HG03469 (cell line): ENCODE measurements at regions not wholly inside any gene's neighbourhood (a gene's known extent, or its start where the extent isn't known, plus 50 kb on each side); places are given as distances from the start of the nearest gene placed in this dataset.
A peak's percentile ranks its signal among the peaks of the same experiment; 100 is the strongest.
"Not testable (repeated sequence)": the region's sequence is repeated elsewhere in the genome, so short reads cannot be mapped to it uniquely, and the experiment has no call there.

ENCODE experiments used
- ATAC-seq: cut with Tn5 transposase; IDR thresholded peaks from one replicate; pipeline ENCODE4 v1.9.1; 2021; ENCODE audit warnings: mild to moderate bottlenecking, moderate library complexity, moderate number of reproducible peaks; ENCODE audit not compliant: unreplicated experiment

GRCh38 chr5:42950116-42950455, 90.0 kb downstream of the ANXA2R start:
- ATAC-seq, result no peak

GRCh38 chr5:42949348-42950115, 90.6 kb downstream of the ANXA2R start:
- ATAC-seq, result peak; percentile 52

GRCh38 chr5:42948961-42949347, 91.2 kb downstream of the ANXA2R start:
- ATAC-seq, result no peak

GRCh38 chr5:42944989-42945388, 95.1 kb downstream of the ANXA2R start:
- no peak for ATAC-seq

GRCh38 chr5:42943931-42944631, 96.0 kb downstream of the ANXA2R start:
- no peak for ATAC-seq

GRCh38 chr5:42940853-42941252, 99.3 kb downstream of the ANXA2R start:
- ATAC-seq, result no peak

GRCh38 chr5:42932011-42932410, 108.1 kb downstream of the ANXA2R start:
- ATAC-seq, result not testable (repeated sequence)

- ATAC-seq, result not testable (repeated sequence)
Measured at GRCh38 chr5:42931451-42931850, 108.7 kb downstream of the ANXA2R start.

- no peak for ATAC-seq
Measured at GRCh38 chr5:42930934-42931333, 109.2 kb downstream of the ANXA2R start.

GRCh38 chr5:42929871-42930270, 110.2 kb downstream of the ANXA2R start:
- no peak for ATAC-seq

- ATAC-seq, result peak; percentile 91
Measured at GRCh38 chr5:42927730-42928129, 112.4 kb downstream of the ANXA2R start.

GRCh38 chr5:42924686-42925085, 113.0 kb upstream of the SELENOP start:
- no peak for ATAC-seq

GRCh38 chr5:42924226-42924625, 112.5 kb upstream of the SELENOP start:
- ATAC-seq, result no peak

GRCh38 chr5:42923710-42924109, 112.0 kb upstream of the SELENOP start:
- no peak for ATAC-seq

- ATAC-seq, result no peak
Measured at GRCh38 chr5:42919600-42919999, 107.9 kb upstream of the SELENOP start.

- no peak for ATAC-seq
Measured at GRCh38 chr5:42915306-42915866, 103.7 kb upstream of the SELENOP start.

GRCh38 chr5:42912184-42912798, 100.6 kb upstream of the SELENOP start:
- ATAC-seq, result no peak

- peak; percentile 85 for ATAC-seq
Measured at GRCh38 chr5:42908509-42909488, 97.1 kb upstream of the SELENOP start.

- ATAC-seq, result peak; percentile 5
Measured at GRCh38 chr5:42908086-42908485, 96.4 kb upstream of the SELENOP start.

- no peak for ATAC-seq
Measured at GRCh38 chr5:42905827-42906226, 94.1 kb upstream of the SELENOP start.
